A673 (cell line): ENCODE measurements at regions not wholly inside any gene's neighbourhood (a gene's known extent, or its start where the extent isn't known, plus 50 kb on each side); places are given as distances from the start of the nearest gene placed in this dataset.

Source experiments
- EZH2 ChIP-seq: fragments of 200-600 bp; sonication (generic); IDR thresholded peaks from 2 replicates; pipeline ENCODE4 v1.6.1; 2017; ENCODE audit warnings: borderline replicate concordance, low read depth, mild to moderate bottlenecking, mixed read lengths, antibody characterized with exemption, low read length; ENCODE audit not compliant: poor library complexity, severe bottlenecking
- TF ChIP-seq, protein P1 (sequence below): fragments of 300-800, 200-600 bp; sonication (generic); conservative IDR thresholded peaks from 2 replicates; pipeline ENCODE4 v1.5.1; 2017; ENCODE audit warnings: low read depth, mild to moderate bottlenecking, antibody characterized with exemption, low read length, moderate library complexity, mixed read lengths

GRCh38 chr21:18782721-18783120 lies 379.1 kb upstream of the TMPRSS15 start:
- TF ChIP-seq, protein P1, sequence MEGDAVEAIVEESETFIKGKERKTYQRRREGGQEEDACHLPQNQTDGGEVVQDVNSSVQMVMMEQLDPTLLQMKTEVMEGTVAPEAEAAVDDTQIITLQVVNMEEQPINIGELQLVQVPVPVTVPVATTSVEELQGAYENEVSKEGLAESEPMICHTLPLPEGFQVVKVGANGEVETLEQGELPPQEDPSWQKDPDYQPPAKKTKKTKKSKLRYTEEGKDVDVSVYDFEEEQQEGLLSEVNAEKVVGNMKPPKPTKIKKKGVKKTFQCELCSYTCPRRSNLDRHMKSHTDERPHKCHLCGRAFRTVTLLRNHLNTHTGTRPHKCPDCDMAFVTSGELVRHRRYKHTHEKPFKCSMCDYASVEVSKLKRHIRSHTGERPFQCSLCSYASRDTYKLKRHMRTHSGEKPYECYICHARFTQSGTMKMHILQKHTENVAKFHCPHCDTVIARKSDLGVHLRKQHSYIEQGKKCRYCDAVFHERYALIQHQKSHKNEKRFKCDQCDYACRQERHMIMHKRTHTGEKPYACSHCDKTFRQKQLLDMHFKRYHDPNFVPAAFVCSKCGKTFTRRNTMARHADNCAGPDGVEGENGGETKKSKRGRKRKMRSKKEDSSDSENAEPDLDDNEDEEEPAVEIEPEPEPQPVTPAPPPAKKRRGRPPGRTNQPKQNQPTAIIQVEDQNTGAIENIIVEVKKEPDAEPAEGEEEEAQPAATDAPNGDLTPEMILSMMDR: no peak
- TF ChIP-seq EZH2: no peak
